Fibroblast of peridontal ligament (primary cell): ENCODE measurements at regions not wholly inside any gene's neighbourhood (a gene's known extent, or its start where the extent isn't known, plus 50 kb on each side); places are given as distances from the start of the nearest gene placed in this dataset.
"Not testable (repeated sequence)": the region's sequence is repeated elsewhere in the genome, so short reads cannot be mapped to it uniquely, and the experiment has no call there.

Experiments
- DNase-seq: peaks from one replicate; pipeline ENCODE4 v3.0.0-alpha.2; 2010; ENCODE audit errors: extremely low read depth

DNA sequence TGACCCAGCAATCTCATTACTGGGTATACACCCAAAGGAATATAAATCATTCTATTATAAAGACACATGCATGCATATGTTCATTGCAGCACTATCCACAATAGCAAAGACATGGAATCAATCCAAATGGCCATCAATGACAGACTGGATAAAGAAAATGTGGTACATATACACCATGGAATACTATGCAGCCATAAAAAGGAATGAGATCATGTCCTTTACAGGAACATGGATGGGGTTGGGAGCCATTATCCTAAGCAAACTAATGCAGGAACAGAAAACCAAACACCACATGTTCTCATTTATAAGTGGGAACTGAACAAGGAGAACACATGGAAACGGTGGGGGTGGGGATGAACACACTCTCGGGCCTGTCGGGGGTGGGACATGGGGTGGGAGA, 129.2 kb upstream of the STK26 start:
- not testable (repeated sequence) for DNase-seq

DNA sequence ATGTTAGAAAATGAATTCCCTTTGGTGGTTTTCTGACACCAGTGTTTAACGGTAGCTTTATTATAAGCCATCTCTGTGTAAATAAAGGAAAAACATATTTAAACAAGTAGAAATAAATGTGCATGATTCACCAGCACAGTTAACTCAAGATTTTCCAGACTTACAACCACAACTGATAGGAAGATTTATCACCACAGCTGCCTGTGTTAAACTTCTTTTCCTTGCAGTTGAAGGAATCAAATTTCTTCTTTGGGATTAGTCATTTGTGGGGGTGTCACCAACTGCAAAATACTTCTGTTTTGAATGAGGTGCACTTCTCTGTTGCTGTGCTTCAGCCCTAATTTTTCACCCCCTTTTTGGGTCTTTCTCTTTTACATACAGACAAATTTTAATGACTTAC, 128.1 kb upstream of the STK26 start:
- no peak for DNase-seq

DNA sequence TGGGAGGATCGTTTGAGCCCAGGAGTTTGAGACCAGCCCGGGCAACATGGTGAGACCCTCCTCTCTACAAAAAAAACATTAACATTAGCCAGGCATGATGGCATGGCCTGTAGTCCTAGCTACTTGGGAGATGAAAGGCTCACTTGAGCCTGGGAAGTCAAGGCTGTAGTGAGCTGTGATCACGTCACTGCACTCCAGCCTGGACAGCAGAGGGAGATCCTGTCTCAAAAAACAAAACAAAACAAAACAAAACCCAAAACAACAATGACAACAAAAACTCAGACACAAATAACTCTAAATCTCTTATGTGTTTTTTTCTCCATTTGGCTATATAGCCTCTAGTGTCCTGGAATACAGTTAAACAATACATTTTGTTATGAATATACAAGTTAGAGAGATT, 127.3 kb upstream of the STK26 start:
- DNase-seq: no peak

DNA sequence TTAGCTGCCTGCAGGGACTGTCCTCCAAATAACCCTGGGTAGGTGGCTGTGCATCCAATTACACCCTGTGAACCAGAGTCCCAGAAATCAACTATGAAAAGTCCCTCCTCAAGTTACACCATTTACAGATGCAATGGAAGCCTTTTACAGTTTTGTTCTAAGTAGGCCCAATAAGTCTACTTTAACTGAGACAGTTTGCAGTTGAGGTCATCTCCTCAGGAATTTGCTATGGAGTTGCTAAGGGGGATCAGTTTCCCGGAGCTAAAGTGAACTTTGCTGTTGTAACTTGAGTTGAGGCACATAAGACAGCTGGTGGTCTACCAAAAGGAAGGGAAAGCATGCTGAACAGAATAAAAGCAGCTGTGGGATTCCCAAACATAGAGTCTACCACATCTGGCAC, 121.6 kb upstream of the STK26 start:
- DNase-seq: no peak

DNA sequence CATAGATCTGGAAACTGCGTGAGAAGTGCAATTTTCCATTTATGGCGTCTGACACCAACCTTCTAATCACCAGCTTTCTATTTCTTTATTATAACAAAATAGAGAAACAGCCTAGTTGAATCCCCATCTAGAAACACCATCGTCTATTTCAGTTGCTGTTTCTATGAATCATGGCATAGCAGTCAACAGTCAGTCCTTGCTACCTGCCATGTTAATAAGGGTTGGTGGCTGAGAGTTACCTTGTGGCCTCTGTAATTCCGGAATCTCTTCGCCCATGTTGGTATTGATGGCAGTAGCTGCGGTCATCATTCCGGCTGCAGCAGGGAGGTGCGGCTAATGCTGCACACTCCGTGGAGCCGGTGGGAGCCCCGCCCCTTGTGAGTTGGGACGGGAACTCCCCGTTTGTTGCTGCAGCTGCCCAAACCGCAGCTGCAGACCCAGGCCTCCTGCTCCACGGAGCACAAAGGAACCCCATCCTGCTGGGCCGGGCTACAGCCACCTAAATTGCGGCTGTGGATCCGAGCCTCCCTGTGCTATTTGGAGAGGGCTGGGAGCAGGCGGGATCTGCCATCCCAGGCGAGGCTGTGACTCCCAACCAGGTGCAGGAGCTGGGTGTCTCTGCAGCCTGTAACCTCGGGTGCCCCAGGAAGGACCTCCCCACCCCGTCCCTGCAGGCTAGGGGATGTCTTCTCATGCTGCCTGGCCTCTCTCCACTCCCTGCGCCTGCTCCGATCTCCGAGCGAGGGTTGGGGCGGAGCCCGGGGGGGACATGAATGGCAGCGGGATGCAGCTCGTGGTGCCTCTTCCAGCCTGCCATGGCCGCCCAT, 115.4 kb upstream of the STK26 start:
- DNase-seq: no peak

GRCh38 chrX:131910586-131910985, 112.5 kb upstream of the STK26 start:
- no peak for DNase-seq

DNA sequence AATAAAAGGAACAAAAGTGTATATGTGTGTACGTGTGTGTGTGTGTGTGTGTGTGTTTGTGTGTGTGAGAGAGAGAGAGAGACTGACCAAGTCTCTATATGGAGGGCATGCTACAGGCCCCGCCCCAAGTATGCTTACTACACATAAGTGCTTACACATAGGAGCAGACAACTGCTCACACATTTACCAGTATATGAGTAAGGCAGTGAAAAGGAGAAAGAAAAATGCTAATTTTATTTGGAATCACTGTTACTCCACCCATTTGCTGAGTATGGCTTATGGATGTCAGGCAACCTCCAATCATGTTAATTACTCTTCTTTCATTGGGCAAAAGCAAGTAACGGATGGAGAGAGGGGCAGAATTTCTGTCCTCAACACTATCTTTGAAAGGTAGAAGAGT, 107.6 kb upstream of the STK26 start:
- no peak for DNase-seq

GRCh38 chrX:131917588-131917987, 105.5 kb upstream of the STK26 start:
- no peak for DNase-seq

DNA sequence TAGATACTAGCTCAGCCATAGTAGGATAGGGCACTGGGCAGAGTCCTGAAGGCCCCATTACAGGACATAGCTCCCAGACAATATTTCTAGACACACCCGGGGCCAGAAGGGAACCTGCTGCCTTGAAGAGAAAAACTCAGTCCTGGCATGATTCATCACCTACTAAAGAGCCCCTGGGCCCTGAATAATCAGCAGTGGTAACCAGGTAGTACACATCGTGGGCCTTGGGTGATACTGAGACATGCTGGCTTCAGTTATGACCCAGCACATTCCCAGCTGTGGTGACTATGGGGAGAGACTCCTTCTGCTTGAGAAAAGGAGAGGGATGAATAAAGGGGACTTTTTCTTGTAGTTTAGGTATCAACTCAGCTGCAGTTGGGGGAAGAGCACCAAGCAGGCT, 104.3 kb upstream of the STK26 start:
- DNase-seq: no peak

DNA sequence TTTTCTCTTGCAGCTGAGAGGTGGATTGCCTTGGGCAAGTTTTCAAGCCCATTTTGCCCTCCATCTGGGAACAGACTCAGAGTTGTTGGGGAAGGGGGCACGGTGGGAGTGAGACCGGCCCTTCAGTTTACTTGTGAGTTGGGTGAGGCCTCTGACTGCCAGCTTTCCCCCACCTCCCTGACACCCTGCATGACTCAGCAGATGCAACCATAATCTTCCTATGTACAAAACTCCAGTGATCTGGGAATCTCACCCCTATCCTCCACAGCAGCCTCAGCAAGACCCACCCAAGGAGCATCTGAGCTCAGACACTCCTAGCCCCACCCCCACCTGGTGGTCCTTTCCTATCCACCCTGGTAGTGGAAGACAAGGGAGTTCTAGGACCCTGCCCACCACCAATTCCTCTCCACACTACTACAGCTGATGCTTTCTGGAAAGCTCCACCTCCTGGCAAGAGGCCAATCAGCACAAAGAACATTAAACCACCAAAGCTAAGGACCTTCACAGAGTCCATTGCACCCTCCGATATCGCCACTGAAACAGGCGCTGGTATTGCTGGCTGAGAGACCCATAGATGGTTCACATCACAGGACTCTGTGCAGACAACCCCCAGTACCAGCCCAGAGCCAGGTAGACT, 99.4 kb upstream of the STK26 start:
- DNase-seq: no peak

DNA sequence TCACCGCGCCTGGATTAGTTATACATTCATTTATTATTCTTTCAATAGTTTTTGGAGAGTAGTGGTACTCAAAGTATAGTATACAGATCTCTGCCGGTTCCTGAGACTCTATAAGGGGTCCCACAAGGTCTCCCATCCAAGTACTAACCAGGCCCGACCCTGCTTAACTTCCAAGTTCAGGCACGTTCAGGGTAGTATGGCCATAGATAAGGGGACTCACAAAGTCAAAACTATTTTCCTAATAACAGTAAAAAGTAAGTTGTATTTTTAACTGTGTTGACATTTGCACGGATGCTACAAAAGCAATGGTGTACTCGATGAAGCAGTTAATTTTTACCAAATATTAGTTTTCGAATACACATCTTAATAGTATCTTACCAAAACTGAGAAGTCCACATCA, 84.4 kb upstream of the STK26 start:
- DNase-seq: no peak

GRCh38 chrX:131942034-131942433, 81.1 kb upstream of the STK26 start:
- DNase-seq: no peak

DNA sequence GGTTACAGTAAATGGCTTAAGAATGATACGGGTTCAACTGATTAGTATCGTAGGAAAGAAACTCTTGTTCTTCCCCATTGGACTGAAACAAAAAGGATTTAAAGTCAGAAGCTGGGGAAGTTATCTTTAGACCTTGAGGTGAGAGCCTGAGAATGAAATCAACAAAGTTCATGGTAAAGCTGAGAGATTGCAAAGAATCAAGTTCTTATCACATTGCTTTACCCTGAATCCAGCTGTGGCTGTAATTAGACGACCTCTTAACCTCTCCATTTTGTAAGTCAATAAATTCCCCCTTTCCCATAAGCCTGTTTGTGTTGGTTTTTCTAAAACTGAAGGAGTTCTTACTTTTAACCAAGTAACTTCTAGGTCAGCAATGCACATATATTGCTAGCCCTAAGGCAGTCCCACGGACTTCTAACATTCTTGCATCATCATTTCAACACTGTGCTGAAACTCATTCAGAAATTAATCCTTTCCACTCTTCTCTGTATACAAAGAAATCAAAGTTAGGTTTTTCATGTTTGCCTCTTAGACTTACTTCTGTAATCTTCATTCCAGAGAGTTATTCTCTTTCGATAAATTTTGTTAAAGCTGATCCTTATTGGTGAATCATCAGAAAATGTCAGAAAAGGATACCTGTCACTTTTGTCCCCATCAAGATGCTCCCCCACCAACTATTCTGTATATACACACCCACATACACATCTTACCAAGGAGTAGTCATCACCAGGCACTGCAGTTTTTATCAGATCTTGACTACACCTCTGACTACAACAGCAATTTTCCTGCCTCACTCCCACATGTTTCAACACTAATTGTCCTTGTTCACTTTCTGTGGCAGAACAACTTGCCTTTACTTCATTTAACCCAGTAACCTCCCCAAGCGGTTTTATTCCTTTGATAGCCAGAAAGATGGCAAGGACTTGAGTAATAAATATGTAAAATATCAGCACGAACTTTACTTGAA, 77.9 kb upstream of the STK26 start:
- DNase-seq: no peak

- no peak for DNase-seq
These were observed 71.9 kb upstream of the STK26 start for GRCh38 chrX:131951166-131951565.

DNA sequence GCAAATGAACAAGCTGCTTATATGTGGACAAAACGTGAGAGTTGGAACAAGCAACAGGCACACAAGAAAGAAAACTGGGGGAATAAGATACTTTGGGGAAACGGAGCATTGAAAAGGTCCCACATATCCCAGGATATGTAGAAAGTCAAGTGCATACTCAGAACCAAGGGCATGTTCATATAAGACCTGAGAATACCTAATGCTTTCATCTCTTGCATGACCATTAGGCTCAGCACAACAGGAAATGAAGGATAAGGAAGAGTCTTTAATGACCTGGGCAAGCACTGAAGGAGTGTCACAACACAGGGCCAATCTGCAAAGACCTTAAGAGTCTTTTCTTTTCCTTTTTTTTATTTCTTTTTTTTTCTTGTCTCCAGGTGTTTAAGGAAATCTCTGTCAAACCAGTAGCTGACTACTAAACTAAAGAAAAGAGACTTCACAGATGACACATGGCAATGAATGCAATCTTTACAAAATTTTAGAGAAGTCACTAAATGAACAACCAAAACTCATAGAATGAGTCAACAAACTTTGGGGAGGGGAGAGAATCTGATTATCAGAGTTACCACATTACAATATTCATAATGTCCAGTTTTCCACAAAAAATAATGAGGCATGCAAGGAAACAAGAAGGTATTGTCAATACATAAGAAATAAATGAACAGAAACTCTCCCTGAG, 67.9 kb upstream of the STK26 start:
- DNase-seq: no peak

DNA sequence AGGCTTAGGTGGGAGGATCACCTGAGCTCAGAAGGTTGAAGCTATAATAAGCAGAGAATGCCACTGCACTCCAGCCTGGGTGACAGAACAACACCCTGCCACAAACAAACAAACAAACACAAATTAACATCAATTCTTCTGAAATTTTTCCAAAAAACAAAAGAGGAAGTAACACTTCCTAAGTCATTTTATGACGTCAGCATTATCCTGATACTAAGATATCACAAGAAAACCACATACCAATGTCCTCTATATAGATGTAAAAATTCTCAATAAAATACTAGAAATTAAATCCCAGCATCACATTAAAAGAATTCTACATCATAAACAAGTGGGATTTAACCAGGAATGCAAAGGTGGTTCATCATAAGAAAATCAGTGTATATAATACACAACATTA, 64.4 kb upstream of the STK26 start:
- no peak for DNase-seq

- no peak for DNase-seq
These were observed 52.8 kb upstream of the STK26 start for GRCh38 chrX:131970347-131970746.
